Stomach smooth muscle (tissue), 2 donors: ENCODE measurements at regions not wholly inside any gene's neighbourhood (a gene's known extent, or its start where the extent isn't known, plus 50 kb on each side); places are given as distances from the start of the nearest gene placed in this dataset.

Experiments
- H3K27ac ChIP-seq: one replicate; pipeline ENCODE4 v1.7.0; 2013; ENCODE audit warnings: mild to moderate bottlenecking, low read length, inconsistent platforms
- H3K27me3 ChIP-seq, 2 donors: one replicate each; pipeline ENCODE4 v1.7.0; 2013; ENCODE audit warnings: low read length in 2 of 2; ENCODE audit not compliant: insufficient read depth in 2 of 2, control insufficient read depth in 1 of 2
- H3K36me3 ChIP-seq, 2 donors: one replicate each; pipeline ENCODE4 v1.7.0; 2013; ENCODE audit warnings: low read length in 2 of 2; ENCODE audit not compliant: control insufficient read depth in 2 of 2, insufficient read depth in 2 of 2
- H3K4me1 ChIP-seq: one replicate; pipeline ENCODE4 v1.7.0; 2013; ENCODE audit warnings: low read length; ENCODE audit not compliant: control insufficient read depth, insufficient read depth
- H3K4me3 ChIP-seq, 2 donors: one replicate each; pipeline ENCODE4 v1.7.0; 2013; ENCODE audit warnings: low read length in 2 of 2
- H3K9ac ChIP-seq, 2 donors: one replicate each; pipeline ENCODE4 v1.7.0; 2013; ENCODE audit warnings: low read length in 2 of 2, mild to moderate bottlenecking in 1 of 2
- H3K9me3 ChIP-seq, 2 donors: one replicate each; pipeline ENCODE4 v1.7.0; 2013; ENCODE audit warnings: low read length in 2 of 2; ENCODE audit not compliant: control insufficient read depth in 2 of 2
- donor health status: healthy.
- donor health status: Pancreatic carcinoma.

GRCh38 chrX:22357621-22358020 lies 84.9 kb downstream of the CBLL2 start:
- Histone ChIP-seq H3K27me3 (peaks cover 0 to 4% of the 10 kb centered on the region in 2 donors), H3K27ac (no peak overlapping the region), H3K9ac (no peak overlapping the region), H3K9me3 (no peaks in the 10 kb centered on the region), H3K4me1 (no peaks in the 10 kb centered on the region), H3K4me3 (no peak overlapping the region), H3K36me3 (no peaks in the 10 kb centered on the region)

DNA sequence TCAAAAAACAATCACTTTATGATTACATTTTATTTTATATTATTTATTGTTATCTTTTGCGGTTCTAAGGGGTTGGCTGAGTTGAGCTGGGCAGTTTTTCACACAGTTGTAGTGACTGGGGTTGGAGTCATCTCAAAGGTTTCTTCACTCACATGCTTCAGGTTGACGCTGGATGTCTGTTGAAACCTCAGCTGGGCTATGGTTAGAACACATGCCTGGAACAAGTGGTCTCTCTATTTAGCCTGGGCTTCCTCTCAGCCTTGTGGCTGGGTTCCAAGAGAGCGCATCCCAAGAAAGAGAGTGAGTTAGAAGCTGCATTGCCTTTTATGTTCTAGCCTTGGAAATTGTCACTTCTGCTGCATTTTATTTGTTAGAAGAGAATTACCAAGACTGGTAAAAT lies 87.4 kb downstream of the CBLL2 start:
- Histone ChIP-seq H3K27me3 (peaks cover 0 to 4% of the 10 kb centered on the region in 2 donors), H3K9ac (no peak overlapping the region), H3K9me3 (no peaks in the 10 kb centered on the region), H3K27ac (no peak overlapping the region), H3K36me3 (no peaks in the 10 kb centered on the region), H3K4me3 (no peak overlapping the region), H3K4me1 (no peaks in the 10 kb centered on the region)

DNA sequence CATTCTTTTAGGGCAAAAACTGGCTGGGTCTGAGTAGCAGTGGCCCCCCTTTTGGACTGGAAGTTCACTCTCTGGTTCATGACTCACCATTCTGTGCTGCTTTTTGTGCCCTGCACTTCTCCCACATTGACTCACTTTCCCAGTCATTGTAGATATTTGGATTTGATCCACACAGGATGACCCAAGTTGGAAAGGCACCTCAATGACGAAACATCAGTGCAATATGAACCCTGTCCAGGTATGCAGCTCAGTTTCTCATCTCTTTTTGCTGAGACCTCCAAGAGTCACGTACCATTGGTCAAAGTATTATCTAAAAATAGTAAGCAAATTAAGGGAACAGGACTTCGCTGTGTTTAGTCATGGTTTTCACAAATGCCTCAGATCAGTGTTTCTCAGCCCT lies 92.7 kb downstream of the CBLL2 start:
- Histone ChIP-seq H3K27ac (no peak overlapping the region), H3K4me3 (no peak overlapping the region), H3K4me1 (no peaks in the 10 kb centered on the region), H3K36me3 (no peaks in the 10 kb centered on the region), H3K9me3 (no peaks in the 10 kb centered on the region), H3K9ac (no peak overlapping the region), H3K27me3 (no peaks in the 10 kb centered on the region)

- no peaks in the 10 kb centered on the region for H3K4me1 ChIP-seq
- H3K4me3 ChIP-seq: no peak overlapping the region
- H3K36me3 ChIP-seq: no peaks in the 10 kb centered on the region
- no peaks in the 10 kb centered on the region for H3K9me3 ChIP-seq
- H3K27ac ChIP-seq: no peak overlapping the region
- H3K27me3 ChIP-seq: no peaks in the 10 kb centered on the region
- no peak overlapping the region for H3K9ac ChIP-seq
These were observed 93.5 kb downstream of the CBLL2 start for GRCh38 chrX:22366166-22366702.

GRCh38 chrX:22366906-22367305 lies 94.2 kb downstream of the CBLL2 start:
- no peak overlapping the region for H3K4me3 ChIP-seq
- no peaks in the 10 kb centered on the region for H3K27me3 ChIP-seq
- H3K9me3 ChIP-seq: no peaks in the 10 kb centered on the region
- H3K27ac ChIP-seq: no peak overlapping the region
- no peaks in the 10 kb centered on the region for H3K4me1 ChIP-seq
- H3K9ac ChIP-seq: no peak overlapping the region
- H3K36me3 ChIP-seq: no peaks in the 10 kb centered on the region

DNA sequence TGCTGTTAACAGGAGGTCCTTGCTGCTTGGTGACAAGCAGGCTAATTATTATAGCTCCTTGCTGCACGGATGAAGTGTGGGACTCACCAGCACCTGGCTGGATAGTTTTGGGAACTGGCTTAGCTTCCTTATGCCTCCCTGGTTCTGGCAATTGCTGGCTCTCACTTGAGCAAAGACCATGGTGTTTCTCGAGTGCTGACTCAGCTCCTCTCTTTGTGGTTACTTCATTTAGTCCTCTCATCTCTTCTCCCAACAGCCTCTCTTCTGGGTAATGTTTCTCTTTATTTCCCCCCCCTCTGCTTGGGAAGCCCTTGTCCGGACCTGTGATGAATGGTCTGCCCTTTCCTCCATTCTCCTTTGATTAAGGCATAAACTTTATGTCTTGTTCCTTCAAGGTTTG lies 100.4 kb downstream of the CBLL2 start:
- Histone ChIP-seq H3K36me3 (no peaks in the 10 kb centered on the region), H3K27me3 (peaks cover 0 to 3% of the 10 kb centered on the region in 2 donors), H3K4me3 (no peak overlapping the region), H3K9me3 (no peaks in the 10 kb centered on the region), H3K27ac (no peak overlapping the region), H3K4me1 (no peaks in the 10 kb centered on the region), H3K9ac (no peak overlapping the region)

DNA sequence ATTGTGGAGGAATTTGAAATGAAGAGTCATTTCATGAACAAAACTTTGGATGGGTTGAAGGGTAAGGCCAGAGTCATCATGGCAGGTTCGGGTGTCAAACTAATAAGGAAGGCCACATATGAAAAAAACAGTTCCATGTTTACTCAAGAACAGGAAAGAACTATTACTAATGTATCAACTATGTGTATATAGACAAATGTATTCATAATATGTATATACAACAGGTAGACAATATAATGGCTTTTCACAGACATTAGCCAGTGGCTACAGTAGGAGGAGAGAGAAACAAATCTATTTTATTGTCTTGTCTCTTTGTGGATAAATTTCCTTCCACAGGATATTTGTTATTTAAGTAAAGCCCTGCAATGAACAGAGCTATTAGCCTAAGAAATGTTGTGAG lies 101.1 kb downstream of the CBLL2 start:
- Histone ChIP-seq H3K9ac (no peak overlapping the region), H3K4me3 (no peak overlapping the region), H3K27ac (no peak overlapping the region), H3K9me3 (no peaks in the 10 kb centered on the region), H3K27me3 (peaks cover 0 to 3% of the 10 kb centered on the region in 2 donors), H3K36me3 (no peaks in the 10 kb centered on the region), H3K4me1 (no peaks in the 10 kb centered on the region)

DNA sequence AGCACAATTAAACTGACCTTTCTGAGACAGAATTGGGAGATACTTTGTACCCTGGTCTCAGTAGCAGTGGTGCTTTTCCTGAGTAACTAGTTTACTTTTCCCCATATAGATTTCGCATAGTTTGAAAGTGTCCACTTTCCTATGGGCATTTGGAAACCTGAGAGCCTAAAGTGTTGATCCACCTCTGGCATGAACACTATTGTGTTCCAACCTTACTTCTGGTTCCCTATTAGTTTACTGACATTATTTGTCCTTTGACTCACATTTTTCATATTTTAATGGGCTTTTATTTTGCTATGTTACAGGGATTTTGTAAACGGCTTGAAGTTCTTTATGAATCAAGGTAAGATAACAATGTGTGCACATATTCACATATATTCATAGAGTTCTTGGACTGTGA lies 103.7 kb downstream of the CBLL2 start:
- H3K4me1 ChIP-seq: no peaks in the 10 kb centered on the region

DNA sequence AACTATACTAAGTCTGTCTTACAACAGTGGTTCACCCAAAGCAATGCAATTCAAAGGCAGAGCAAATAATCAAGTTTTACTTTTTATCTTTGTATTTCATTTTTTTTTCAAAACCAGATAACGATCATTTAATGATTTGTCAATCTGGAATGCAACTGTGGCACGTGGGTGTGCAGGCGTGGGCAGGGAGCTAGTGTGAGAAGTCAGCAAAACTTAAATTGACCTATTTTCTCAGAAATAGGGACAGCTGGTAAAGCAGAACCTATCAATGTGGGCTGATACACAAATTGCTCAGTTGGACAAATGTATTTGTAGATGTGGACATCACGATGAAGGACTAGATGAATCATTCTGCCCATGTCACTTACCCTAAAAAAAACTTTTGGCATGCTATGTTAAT lies 105.6 kb downstream of the CBLL2 start:
- H3K9ac ChIP-seq: no peak overlapping the region
- no peak overlapping the region for H3K4me3 ChIP-seq
- H3K27me3 ChIP-seq: no peaks in the 10 kb centered on the region
- no peak overlapping the region for H3K27ac ChIP-seq
- H3K36me3 ChIP-seq: no peaks in the 10 kb centered on the region
- H3K4me1 ChIP-seq: no peaks in the 10 kb centered on the region
- no peaks in the 10 kb centered on the region for H3K9me3 ChIP-seq

More for the DNA sequence above, 103.7 kb downstream of the CBLL2 start:
- H3K27me3 ChIP-seq: peaks cover 0 to 3% of the 10 kb centered on the region in 2 donors
- H3K27ac ChIP-seq: no peak overlapping the region
- H3K4me3 ChIP-seq: no peak overlapping the region
- H3K36me3 ChIP-seq: no peaks in the 10 kb centered on the region
- H3K9ac ChIP-seq: no peak overlapping the region
- H3K9me3 ChIP-seq: no peaks in the 10 kb centered on the region

- Histone ChIP-seq H3K4me1 (no peaks in the 10 kb centered on the region), H3K4me3 (no peak overlapping the region), H3K27me3 (no peaks in the 10 kb centered on the region), H3K27ac (no peak overlapping the region), H3K9ac (no peak overlapping the region), H3K36me3 (no peaks in the 10 kb centered on the region), H3K9me3 (no peaks in the 10 kb centered on the region)
These were observed 111.3 kb downstream of the CBLL2 start for GRCh38 chrX:22383988-22384387.

GRCh38 chrX:22389556-22390179 lies 117.0 kb downstream of the CBLL2 start:
- no peaks in the 10 kb centered on the region for H3K27me3 ChIP-seq
- H3K9ac ChIP-seq: no peak overlapping the region
- no peaks in the 10 kb centered on the region for H3K36me3 ChIP-seq
- no peaks in the 10 kb centered on the region for H3K4me1 ChIP-seq
- no peak overlapping the region for H3K27ac ChIP-seq
- H3K9me3 ChIP-seq: peaks cover 0 to 2% of the 10 kb centered on the region in 2 donors
- H3K4me3 ChIP-seq: no peak overlapping the region
